Activated CD4-positive, alpha-beta memory T cell treated with anti-CD3 and anti-CD28 coated beads, Interleukin-2, amount 10 ng/mL, durations not matched to agents 7 days and 5 days (primary cell): ENCODE measurements at regions not wholly inside any gene's neighbourhood (a gene's known extent, or its start where the extent isn't known, plus 50 kb on each side); places are given as distances from the start of the nearest gene placed in this dataset.
"Not testable (repeated sequence)": the region's sequence is repeated elsewhere in the genome, so short reads cannot be mapped to it uniquely, and the experiment has no call there.

Experiments used
- CTCF ChIA-PET: fragments of 350-600 bp; sonication (Branson Sonifier 250); formaldehyde crosslinking; loops from one replicate; lab custom pipeline; 2021; ENCODE audit warnings: antibody characterized with exemption, inconsistent platforms; lab: Charles Lee
- POLR2A ChIA-PET: fragments of 350-600 bp; sonication (Branson Sonifier 250); formaldehyde crosslinking; loops from one replicate; lab custom pipeline; 2021; ENCODE audit warnings: antibody characterized with exemption; lab: Charles Lee
- DNase-seq: peaks from one replicate; pipeline ENCODE4 v3.0.0-alpha.2; 2020
- H3K27ac Mint-ChIP-seq: one replicate; pipeline ENCODE4 v1.8.0; 2021; ENCODE audit warnings: mild to moderate bottlenecking, mixed read lengths
- H3K27me3 Mint-ChIP-seq: one replicate; pipeline ENCODE4 v1.8.0; 2021; ENCODE audit warnings: mixed read lengths
- H3K36me3 Mint-ChIP-seq: one replicate; pipeline ENCODE4 v1.8.0; 2021; ENCODE audit warnings: low read depth, mixed read lengths
- H3K4me1 Mint-ChIP-seq: one replicate; pipeline ENCODE4 v1.8.0; 2021; ENCODE audit warnings: mixed read lengths
- H3K4me3 Mint-ChIP-seq: one replicate; pipeline ENCODE4 v1.8.0; 2021; ENCODE audit warnings: mild to moderate bottlenecking, mixed read lengths
- H3K9me3 Mint-ChIP-seq: one replicate; pipeline ENCODE4 v1.8.0; 2021; ENCODE audit warnings: mixed read lengths

DNA sequence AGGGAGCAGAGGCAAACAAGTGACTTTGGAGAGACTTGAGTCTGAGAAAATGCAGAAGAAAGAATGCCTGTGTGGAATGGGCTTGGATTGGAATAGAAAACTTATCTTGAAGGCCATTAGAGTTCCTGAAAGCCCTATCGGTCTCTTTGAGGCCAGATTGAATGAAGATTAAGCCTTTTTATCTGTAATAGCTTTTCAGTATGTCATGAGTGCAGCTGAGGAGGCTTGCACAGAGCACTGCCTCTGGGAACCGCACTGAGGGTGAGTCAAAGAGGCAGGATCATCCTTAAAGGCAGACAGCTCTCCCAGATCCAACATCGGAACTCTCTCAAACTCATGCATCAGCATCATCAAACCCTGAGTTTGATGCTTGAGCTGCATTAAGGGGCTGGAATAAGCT lies 515.2 kb downstream of the NTRK3 start:
- Mint-ChIP-seq H3K36me3 (no peaks in the 10 kb centered on the region), H3K27me3 (no peaks in the 10 kb centered on the region), H3K4me1 (peaks cover 7% of the 10 kb centered on the region), H3K4me3 (no peak overlapping the region), H3K9me3 (peaks cover 3% of the 10 kb centered on the region), H3K27ac (no peak overlapping the region)
- ChIA-PET CTCF (no interaction called here), POLR2A (no interaction called here)
- no peak for DNase-seq

DNA sequence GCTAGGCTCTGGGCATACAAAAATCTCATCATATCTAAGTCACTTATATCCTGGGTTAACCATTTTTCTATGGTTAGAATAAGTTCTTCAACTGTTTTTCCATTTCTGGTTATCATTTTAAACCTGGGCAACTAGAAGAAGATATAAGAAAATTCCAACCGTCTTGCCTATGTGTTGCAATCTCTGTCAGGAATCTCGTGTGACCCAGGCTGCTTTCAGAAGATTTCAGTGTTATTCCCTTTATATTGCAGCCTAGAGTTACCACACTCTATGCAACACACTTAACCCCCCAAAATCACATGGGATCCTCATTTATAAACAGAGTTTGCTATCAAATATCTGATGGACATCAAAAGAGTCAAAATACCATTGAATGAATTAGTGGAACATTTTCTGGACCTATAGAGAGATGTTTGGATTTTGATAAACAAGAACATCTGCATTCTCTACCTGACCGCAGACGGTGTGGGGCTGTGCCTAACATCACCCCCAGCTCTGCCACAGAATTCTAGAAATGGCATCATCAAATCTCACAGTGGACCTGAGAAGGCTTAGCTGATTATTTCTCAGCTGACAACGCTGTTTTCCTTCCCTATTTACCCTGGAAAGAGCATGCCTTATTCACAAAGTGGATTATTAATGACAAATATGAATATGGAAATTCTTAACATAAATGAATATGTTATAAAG lies 515.7 kb downstream of the NTRK3 start:
- no peaks in the 10 kb centered on the region for H3K27me3 Mint-ChIP-seq
- H3K27ac Mint-ChIP-seq = no peak overlapping the region
- H3K36me3 Mint-ChIP-seq = no peaks in the 10 kb centered on the region

GRCh38 chr15:87739866-87740265 lies 516.7 kb downstream of the NTRK3 start:
- Mint-ChIP-seq H3K27ac (no peak overlapping the region), H3K36me3 (no peaks in the 10 kb centered on the region), H3K9me3 (peaks cover 3% of the 10 kb centered on the region), H3K27me3 (no peaks in the 10 kb centered on the region), H3K4me3 (no peak overlapping the region), H3K4me1 (peaks cover 8% of the 10 kb centered on the region)
- no peak for DNase-seq
- CTCF ChIA-PET = no interaction called here
- POLR2A ChIA-PET = no interaction called here

More for the DNA sequence above, 515.7 kb downstream of the NTRK3 start:
- Mint-ChIP-seq H3K4me3 (no peak overlapping the region), H3K4me1 (peaks cover 8% of the 10 kb centered on the region), H3K9me3 (peaks cover 3% of the 10 kb centered on the region)
- no peak for DNase-seq
- CTCF ChIA-PET = no interaction called here
- POLR2A ChIA-PET = no interaction called here

DNA sequence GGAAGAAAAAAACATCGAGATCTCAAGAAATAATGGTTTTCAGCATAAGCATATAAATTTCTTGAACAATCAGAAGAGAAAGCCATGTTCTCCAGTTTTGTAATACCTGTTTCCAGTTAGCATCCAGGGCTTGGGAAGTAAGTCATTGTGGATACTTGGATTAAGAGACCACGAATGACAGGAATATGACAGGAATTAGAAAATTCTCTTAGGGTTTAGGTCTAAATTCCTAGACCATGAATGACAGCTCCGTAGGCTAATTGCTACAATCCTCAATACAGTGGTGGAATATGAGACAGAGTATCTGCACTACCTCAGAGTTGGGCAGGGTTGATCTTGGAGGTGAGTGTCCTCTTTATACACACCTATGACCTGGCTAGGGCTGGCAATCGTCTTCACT lies 517.5 kb downstream of the NTRK3 start:
- ChIA-PET POLR2A (no interaction called here), CTCF (no interaction called here)
- Mint-ChIP-seq H3K9me3 (peaks cover 3% of the 10 kb centered on the region), H3K36me3 (no peaks in the 10 kb centered on the region), H3K4me3 (no peak overlapping the region), H3K4me1 (peaks cover 8% of the 10 kb centered on the region), H3K27ac (no peak overlapping the region), H3K27me3 (no peaks in the 10 kb centered on the region)
- DNase-seq = no peak

- POLR2A ChIA-PET = not testable (repeated sequence)
Observed at GRCh38 chr15:87737460-87737859, 519.1 kb downstream of the NTRK3 start.

GRCh38 chr15:87736891-87737389 lies 519.6 kb downstream of the NTRK3 start:
- DNase-seq = no peak
- H3K36me3 Mint-ChIP-seq = no peaks in the 10 kb centered on the region
- no peaks in the 10 kb centered on the region for H3K27me3 Mint-ChIP-seq
- CTCF ChIA-PET = no interaction called here
- peaks cover 3% of the 10 kb centered on the region for H3K9me3 Mint-ChIP-seq
- peaks cover 8% of the 10 kb centered on the region for H3K4me1 Mint-ChIP-seq
- POLR2A ChIA-PET = no interaction called here
- H3K27ac Mint-ChIP-seq = no peak overlapping the region
- H3K4me3 Mint-ChIP-seq = no peak overlapping the region

More at GRCh38 chr15:87737460-87737859, 519.1 kb downstream of the NTRK3 start:
- H3K36me3 Mint-ChIP-seq, H3K9me3 Mint-ChIP-seq, DNase-seq, H3K27ac Mint-ChIP-seq, H3K4me3 Mint-ChIP-seq, H3K27me3 Mint-ChIP-seq, H3K4me1 Mint-ChIP-seq: not testable (repeated sequence)
- CTCF ChIA-PET = interaction anchor here (0.7 kb wide), 1 partner anchor 287 kb away, joined by 3 read pairs; no protein-coding TSS in a partner anchor

GRCh38 chr15:87736401-87736800 lies 520.1 kb downstream of the NTRK3 start:
- Mint-ChIP-seq H3K36me3 (no peaks in the 10 kb centered on the region), H3K27ac (no peak overlapping the region), H3K9me3 (peaks cover 3% of the 10 kb centered on the region)

DNA sequence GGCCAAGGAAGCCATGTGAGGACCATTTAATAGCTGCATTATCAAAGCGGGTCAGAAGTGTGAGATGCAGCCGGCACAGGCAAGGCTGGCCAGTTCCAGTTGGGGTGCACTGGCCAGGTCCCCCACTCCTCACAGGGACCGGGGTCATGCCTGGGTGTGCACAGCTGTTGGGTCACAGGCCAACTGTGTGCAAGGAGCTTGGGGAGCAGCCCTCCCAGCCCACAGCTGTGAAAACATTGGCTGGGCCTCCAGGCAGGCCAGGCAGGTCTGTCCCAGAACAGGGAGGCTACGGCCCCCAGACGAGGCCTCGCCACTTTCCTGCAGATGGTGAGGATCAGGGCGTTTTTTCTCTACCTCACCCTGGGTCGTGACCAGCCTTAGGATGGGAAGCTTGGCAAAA lies 521.0 kb downstream of the NTRK3 start:
- no peak overlapping the region for H3K4me3 Mint-ChIP-seq
- H3K9me3 Mint-ChIP-seq = peaks cover 3% of the 10 kb centered on the region
- H3K36me3 Mint-ChIP-seq = no peaks in the 10 kb centered on the region
- H3K27ac Mint-ChIP-seq = no peak overlapping the region
- ChIA-PET CTCF (no interaction called here), POLR2A (no interaction called here)
- DNase-seq = no peak
- peaks cover 8% of the 10 kb centered on the region for H3K4me1 Mint-ChIP-seq
- H3K27me3 Mint-ChIP-seq = no peaks in the 10 kb centered on the region

More at GRCh38 chr15:87736401-87736800, 520.1 kb downstream of the NTRK3 start:
- peaks cover 8% of the 10 kb centered on the region for H3K4me1 Mint-ChIP-seq
- ChIA-PET POLR2A (no interaction called here), CTCF (no interaction called here)
- DNase-seq = no peak
- no peak overlapping the region for H3K4me3 Mint-ChIP-seq
- no peaks in the 10 kb centered on the region for H3K27me3 Mint-ChIP-seq

DNA sequence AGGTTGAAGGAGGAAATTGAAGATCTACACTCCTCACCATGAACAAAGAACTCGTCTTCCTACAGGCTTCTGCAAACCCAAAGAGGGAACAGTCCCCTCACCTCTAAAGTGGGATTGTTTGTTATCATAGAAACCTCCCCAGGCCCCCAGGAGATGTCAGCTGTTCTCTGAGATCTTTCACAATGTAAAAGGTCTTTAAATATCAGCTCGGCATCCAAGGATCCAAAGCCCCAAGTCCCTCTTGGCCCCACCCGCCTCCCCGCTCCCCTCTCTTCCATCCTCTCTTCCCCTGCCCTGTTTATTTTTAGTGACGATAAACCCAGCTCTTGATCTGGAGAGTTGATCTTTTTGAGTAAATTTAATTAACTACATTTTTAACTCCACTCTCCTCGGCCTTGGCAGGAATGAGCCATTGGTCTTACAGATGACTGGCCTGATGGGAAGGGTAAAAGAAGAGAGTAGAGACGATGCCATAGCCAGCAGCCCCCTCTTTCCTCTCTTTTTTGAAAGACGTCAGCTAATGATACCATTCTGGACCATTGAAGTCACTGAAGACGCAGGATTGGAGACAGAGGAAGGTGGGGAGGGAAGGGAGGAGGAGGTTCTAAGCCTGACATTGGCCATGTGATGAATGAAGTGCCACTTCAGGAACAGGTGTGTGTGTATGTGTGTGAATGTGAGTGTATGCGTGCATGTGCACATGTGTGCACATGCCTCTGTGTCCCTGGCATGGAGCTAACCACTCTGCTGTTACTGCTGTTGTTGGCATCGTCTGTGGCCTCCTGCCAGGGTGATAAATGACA lies 521.8 kb downstream of the NTRK3 start:
- Mint-ChIP-seq H3K4me1 (peaks cover 8% of the 10 kb centered on the region), H3K27ac (no peak overlapping the region), H3K36me3 (no peaks in the 10 kb centered on the region), H3K9me3 (peaks cover 3% of the 10 kb centered on the region), H3K27me3 (no peaks in the 10 kb centered on the region), H3K4me3 (no peak overlapping the region)
- DNase-seq = no peak
- ChIA-PET CTCF (no interaction called here), POLR2A (no interaction called here)

DNA sequence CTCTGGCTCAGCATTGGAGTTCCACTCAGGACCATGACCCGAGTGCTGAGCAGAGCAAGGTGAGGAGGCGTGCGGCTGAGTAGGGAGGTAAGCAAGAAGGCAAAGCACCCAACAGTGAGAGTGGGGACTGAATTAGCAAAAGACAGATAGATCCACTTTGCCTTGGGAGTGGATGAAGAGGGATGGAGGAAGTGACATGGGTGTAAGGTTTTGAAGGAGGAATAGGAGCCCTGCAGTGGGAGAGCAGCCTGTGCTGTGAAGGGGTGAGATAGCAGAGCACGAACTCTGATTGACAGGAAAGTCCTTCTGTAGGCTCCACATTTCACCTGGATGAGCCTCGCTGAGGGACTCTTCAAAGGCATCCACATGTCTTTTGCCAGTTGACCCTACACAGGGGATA lies 522.6 kb downstream of the NTRK3 start:
- Mint-ChIP-seq H3K36me3 (no peaks in the 10 kb centered on the region), H3K4me1 (peaks cover 8% of the 10 kb centered on the region), H3K27ac (no peak overlapping the region), H3K4me3 (no peak overlapping the region), H3K27me3 (no peaks in the 10 kb centered on the region), H3K9me3 (peaks cover 3% of the 10 kb centered on the region)
- DNase-seq = no peak
- POLR2A ChIA-PET = no interaction called here
- CTCF ChIA-PET = no interaction called here

- no peaks in the 10 kb centered on the region for H3K36me3 Mint-ChIP-seq
- no peak for DNase-seq
- no peak overlapping the region for H3K27ac Mint-ChIP-seq
- H3K4me3 Mint-ChIP-seq = no peak overlapping the region
- POLR2A ChIA-PET = no interaction called here
- H3K9me3 Mint-ChIP-seq = peaks cover 3% of the 10 kb centered on the region
- H3K4me1 Mint-ChIP-seq = peaks cover 8% of the 10 kb centered on the region
- CTCF ChIA-PET = no interaction called here
- H3K27me3 Mint-ChIP-seq = no peaks in the 10 kb centered on the region
Observed at GRCh38 chr15:87733541-87733941, 523.0 kb downstream of the NTRK3 start.

GRCh38 chr15:87732976-87733375 lies 523.6 kb downstream of the NTRK3 start:
- Mint-ChIP-seq H3K4me3 (no peak overlapping the region), H3K27me3 (no peaks in the 10 kb centered on the region), H3K36me3 (no peaks in the 10 kb centered on the region), H3K9me3 (peaks cover 3% of the 10 kb centered on the region), H3K4me1 (peaks cover 8% of the 10 kb centered on the region), H3K27ac (no peak overlapping the region)
- ChIA-PET POLR2A (no interaction called here), CTCF (no interaction called here)
- DNase-seq = no peak

GRCh38 chr15:87731630-87732029 lies 524.9 kb downstream of the NTRK3 start:
- ChIA-PET POLR2A (no interaction called here), CTCF (no interaction called here)
- H3K27me3 Mint-ChIP-seq = no peaks in the 10 kb centered on the region
- H3K27ac Mint-ChIP-seq = no peak overlapping the region
- no peaks in the 10 kb centered on the region for H3K36me3 Mint-ChIP-seq
- DNase-seq = no peak
- H3K4me3 Mint-ChIP-seq = no peak overlapping the region
- no peaks in the 10 kb centered on the region for H3K9me3 Mint-ChIP-seq
- H3K4me1 Mint-ChIP-seq = peaks cover 4% of the 10 kb centered on the region
